Fibroblast of peridontal ligament (primary cell): ENCODE measurements at regions not wholly inside any gene's neighbourhood (a gene's known extent, or its start where the extent isn't known, plus 50 kb on each side); places are given as distances from the start of the nearest gene placed in this dataset.

Experiments used
- DNase-seq: peaks from one replicate; pipeline ENCODE4 v3.0.0-alpha.2; 2010; ENCODE audit errors: extremely low read depth

- no peak for DNase-seq
Measured at GRCh38 chr2:234278556-234279255, 218.2 kb downstream of the ARL4C start.

GRCh38 chr2:234275515-234275914 is 221.4 kb downstream of the ARL4C start:
- no peak for DNase-seq

- no peak for DNase-seq
Measured at GRCh38 chr2:234273887-234274584, 222.8 kb downstream of the ARL4C start.

GRCh38 chr2:234272069-234272850 is 221.8 kb downstream of the SPP2 start:
- DNase-seq: no peak

GRCh38 chr2:234271338-234271737 is 220.8 kb downstream of the SPP2 start:
- no peak for DNase-seq

- peak; percentile 59 for DNase-seq
Measured at GRCh38 chr2:234269769-234270204, 219.3 kb downstream of the SPP2 start.

GRCh38 chr2:234267534-234267933 is 217.0 kb downstream of the SPP2 start:
- DNase-seq: no peak

GRCh38 chr2:234266952-234267351 is 216.4 kb downstream of the SPP2 start:
- no peak for DNase-seq

- no peak for DNase-seq
Measured at GRCh38 chr2:234265206-234265605, 214.7 kb downstream of the SPP2 start.

GRCh38 chr2:234261736-234262135 is 211.2 kb downstream of the SPP2 start:
- no peak for DNase-seq

- DNase-seq: no peak
Measured at GRCh38 chr2:234259440-234259839, 208.9 kb downstream of the SPP2 start.

GRCh38 chr2:234258562-234259141 is 208.2 kb downstream of the SPP2 start:
- no peak for DNase-seq

- DNase-seq: peak; percentile 96
Measured at GRCh38 chr2:234257859-234258561, 207.5 kb downstream of the SPP2 start.

GRCh38 chr2:234256516-234256915 is 206.0 kb downstream of the SPP2 start:
- no peak for DNase-seq

- DNase-seq: no peak
Measured at GRCh38 chr2:234254783-234255521, 204.4 kb downstream of the SPP2 start.

GRCh38 chr2:234252772-234253171 is 202.3 kb downstream of the SPP2 start:
- no peak for DNase-seq

- peak; percentile 100 for DNase-seq
Measured at GRCh38 chr2:234251326-234252271, 201.1 kb downstream of the SPP2 start.

GRCh38 chr2:234250926-234251325 is 200.4 kb downstream of the SPP2 start:
- DNase-seq: no peak

- DNase-seq: peak; percentile 87
Measured at GRCh38 chr2:234249873-234250272, 199.4 kb downstream of the SPP2 start.
